ENCODE measurements at regions not wholly inside any gene's neighbourhood (a gene's known extent, or its start where the extent isn't known, plus 50 kb on each side); places are given as distances from the start of the nearest gene placed in this dataset.

DNA sequence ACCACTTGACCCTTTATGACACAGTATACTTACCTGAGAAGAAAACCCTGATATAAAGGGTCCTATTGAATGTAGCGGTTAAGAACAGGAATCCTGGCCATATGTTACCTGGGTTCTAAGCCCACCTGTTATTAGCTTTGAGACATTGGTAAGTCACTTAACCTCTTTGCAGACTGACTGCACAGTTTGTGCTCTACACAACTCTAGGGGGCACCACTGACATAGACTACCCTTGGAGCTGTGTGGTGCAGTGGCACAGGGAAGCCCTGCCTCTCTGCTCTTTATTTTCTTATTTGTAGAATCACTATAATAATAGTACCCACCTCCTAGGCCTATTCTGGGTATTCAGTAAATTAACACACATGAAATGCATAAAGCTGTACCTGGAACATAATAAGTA, 165.6 kb downstream of the C1orf94 start:
- H3K36me3 Mint-ChIP-seq (ENCODE audit: low read depth): no peaks in the 10 kb centered on the region
- no peaks in the 10 kb centered on the region for H3K79me2 ChIP-seq (replicated peaks; ENCODE audit: insufficient read depth)
- no peaks in the 10 kb centered on the region for H4K20me1 ChIP-seq (replicated peaks; ENCODE audit: insufficient read depth)
- no peaks in the 10 kb centered on the region for H3K27me3 ChIP-seq (ENCODE audit: insufficient read depth)
- H3K4me1 ChIP-seq (ENCODE audit: insufficient read depth): no peaks in the 10 kb centered on the region
- H3K27ac Mint-ChIP-seq: no peak overlapping the region
- no peaks in the 10 kb centered on the region for H3K4me1 Mint-ChIP-seq
- H3K27ac ChIP-seq (ENCODE audit: low read depth): no peak overlapping the region
- no peaks in the 10 kb centered on the region for H3K36me3 ChIP-seq (ENCODE audit: insufficient read depth)
- no peak for TF ChIP-seq NANOG (IDR thresholded peaks at IDR 0.05; ENCODE audit: borderline replicate concordance)
- TF ChIP-seq, protein P1, sequence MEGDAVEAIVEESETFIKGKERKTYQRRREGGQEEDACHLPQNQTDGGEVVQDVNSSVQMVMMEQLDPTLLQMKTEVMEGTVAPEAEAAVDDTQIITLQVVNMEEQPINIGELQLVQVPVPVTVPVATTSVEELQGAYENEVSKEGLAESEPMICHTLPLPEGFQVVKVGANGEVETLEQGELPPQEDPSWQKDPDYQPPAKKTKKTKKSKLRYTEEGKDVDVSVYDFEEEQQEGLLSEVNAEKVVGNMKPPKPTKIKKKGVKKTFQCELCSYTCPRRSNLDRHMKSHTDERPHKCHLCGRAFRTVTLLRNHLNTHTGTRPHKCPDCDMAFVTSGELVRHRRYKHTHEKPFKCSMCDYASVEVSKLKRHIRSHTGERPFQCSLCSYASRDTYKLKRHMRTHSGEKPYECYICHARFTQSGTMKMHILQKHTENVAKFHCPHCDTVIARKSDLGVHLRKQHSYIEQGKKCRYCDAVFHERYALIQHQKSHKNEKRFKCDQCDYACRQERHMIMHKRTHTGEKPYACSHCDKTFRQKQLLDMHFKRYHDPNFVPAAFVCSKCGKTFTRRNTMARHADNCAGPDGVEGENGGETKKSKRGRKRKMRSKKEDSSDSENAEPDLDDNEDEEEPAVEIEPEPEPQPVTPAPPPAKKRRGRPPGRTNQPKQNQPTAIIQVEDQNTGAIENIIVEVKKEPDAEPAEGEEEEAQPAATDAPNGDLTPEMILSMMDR (conservative IDR thresholded peaks at IDR 0.05; ENCODE audit: low read depth in 2 of 2): peak; percentile 29 to 61; a peak in 2 of 4 replicates
- no peak overlapping the region for H2AFZ ChIP-seq
- H3K4me2 ChIP-seq: no peak overlapping the region
- ATAC-seq (no peak; the same call in 2 of the 3 replicates), DNase-seq (ENCODE audit: low spot score) (no peak)
- no peaks in the 10 kb centered on the region for H3K9me2 ChIP-seq (ENCODE audit: insufficient read depth)
- no peaks in the 10 kb centered on the region for H3K9me3 Mint-ChIP-seq
- no peak overlapping the region for H3K4me3 Mint-ChIP-seq
- no peak overlapping the region for H3K4me3 ChIP-seq
- no peaks in the 10 kb centered on the region for H3F3A ChIP-seq (replicated peaks; ENCODE audit: low read depth)
- H3K27me3 Mint-ChIP-seq (ENCODE audit: insufficient read depth, low read depth, poor library complexity): peaks cover 1% of the 10 kb centered on the region

DNA sequence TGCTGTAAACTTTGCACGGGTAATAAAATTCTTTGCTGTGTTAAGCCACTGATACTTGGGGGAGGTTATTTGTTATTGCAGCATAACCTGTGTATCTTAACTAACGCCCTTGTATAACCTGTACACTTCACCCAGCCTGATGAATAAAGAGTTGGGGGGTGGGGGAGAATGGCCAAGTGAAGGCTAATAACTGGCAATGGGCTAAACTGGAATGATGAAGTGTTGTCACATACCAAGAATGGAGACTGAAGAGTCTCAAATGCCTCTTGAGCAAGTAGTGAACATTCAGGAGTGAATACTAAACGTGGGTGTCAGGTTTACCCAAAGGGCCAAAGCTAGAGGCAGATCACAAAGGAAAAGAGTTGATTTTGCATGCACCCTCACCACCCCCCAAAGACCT, 169.4 kb downstream of the C1orf94 start:
- Mint-ChIP-seq H3K9me3 (no peaks in the 10 kb centered on the region), H3K4me3 (no peak overlapping the region), H3K36me3 (ENCODE audit: low read depth) (no peaks in the 10 kb centered on the region), H3K27ac (no peak overlapping the region), H3K27me3 (ENCODE audit: insufficient read depth, low read depth, poor library complexity) (no peaks in the 10 kb centered on the region), H3K4me1 (no peaks in the 10 kb centered on the region)
- Histone ChIP-seq H3K79me2 (replicated peaks; ENCODE audit: insufficient read depth) (no peaks in the 10 kb centered on the region), H3K4me1 (ENCODE audit: insufficient read depth) (no peaks in the 10 kb centered on the region), H3K36me3 (ENCODE audit: insufficient read depth) (no peaks in the 10 kb centered on the region), H3K9me2 (ENCODE audit: insufficient read depth) (0 out of 2 replicates have a peak, but pooled peaks cover under 1% of the 10 kb centered on the region), H2AFZ (no peak overlapping the region), H3K27me3 (ENCODE audit: insufficient read depth) (no peaks in the 10 kb centered on the region), H3K4me3 (no peak overlapping the region), H3K27ac (ENCODE audit: low read depth) (no peak overlapping the region), H4K20me1 (replicated peaks; ENCODE audit: insufficient read depth) (no peaks in the 10 kb centered on the region), H3F3A (replicated peaks; ENCODE audit: low read depth) (no peaks in the 10 kb centered on the region), H3K4me2 (no peak overlapping the region)
- TF ChIP-seq, protein P2, sequence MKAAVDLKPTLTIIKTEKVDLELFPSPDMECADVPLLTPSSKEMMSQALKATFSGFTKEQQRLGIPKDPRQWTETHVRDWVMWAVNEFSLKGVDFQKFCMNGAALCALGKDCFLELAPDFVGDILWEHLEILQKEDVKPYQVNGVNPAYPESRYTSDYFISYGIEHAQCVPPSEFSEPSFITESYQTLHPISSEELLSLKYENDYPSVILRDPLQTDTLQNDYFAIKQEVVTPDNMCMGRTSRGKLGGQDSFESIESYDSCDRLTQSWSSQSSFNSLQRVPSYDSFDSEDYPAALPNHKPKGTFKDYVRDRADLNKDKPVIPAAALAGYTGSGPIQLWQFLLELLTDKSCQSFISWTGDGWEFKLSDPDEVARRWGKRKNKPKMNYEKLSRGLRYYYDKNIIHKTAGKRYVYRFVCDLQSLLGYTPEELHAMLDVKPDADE (IDR thresholded peaks at IDR 0.05): no peak
- TF ChIP-seq, protein P3, sequence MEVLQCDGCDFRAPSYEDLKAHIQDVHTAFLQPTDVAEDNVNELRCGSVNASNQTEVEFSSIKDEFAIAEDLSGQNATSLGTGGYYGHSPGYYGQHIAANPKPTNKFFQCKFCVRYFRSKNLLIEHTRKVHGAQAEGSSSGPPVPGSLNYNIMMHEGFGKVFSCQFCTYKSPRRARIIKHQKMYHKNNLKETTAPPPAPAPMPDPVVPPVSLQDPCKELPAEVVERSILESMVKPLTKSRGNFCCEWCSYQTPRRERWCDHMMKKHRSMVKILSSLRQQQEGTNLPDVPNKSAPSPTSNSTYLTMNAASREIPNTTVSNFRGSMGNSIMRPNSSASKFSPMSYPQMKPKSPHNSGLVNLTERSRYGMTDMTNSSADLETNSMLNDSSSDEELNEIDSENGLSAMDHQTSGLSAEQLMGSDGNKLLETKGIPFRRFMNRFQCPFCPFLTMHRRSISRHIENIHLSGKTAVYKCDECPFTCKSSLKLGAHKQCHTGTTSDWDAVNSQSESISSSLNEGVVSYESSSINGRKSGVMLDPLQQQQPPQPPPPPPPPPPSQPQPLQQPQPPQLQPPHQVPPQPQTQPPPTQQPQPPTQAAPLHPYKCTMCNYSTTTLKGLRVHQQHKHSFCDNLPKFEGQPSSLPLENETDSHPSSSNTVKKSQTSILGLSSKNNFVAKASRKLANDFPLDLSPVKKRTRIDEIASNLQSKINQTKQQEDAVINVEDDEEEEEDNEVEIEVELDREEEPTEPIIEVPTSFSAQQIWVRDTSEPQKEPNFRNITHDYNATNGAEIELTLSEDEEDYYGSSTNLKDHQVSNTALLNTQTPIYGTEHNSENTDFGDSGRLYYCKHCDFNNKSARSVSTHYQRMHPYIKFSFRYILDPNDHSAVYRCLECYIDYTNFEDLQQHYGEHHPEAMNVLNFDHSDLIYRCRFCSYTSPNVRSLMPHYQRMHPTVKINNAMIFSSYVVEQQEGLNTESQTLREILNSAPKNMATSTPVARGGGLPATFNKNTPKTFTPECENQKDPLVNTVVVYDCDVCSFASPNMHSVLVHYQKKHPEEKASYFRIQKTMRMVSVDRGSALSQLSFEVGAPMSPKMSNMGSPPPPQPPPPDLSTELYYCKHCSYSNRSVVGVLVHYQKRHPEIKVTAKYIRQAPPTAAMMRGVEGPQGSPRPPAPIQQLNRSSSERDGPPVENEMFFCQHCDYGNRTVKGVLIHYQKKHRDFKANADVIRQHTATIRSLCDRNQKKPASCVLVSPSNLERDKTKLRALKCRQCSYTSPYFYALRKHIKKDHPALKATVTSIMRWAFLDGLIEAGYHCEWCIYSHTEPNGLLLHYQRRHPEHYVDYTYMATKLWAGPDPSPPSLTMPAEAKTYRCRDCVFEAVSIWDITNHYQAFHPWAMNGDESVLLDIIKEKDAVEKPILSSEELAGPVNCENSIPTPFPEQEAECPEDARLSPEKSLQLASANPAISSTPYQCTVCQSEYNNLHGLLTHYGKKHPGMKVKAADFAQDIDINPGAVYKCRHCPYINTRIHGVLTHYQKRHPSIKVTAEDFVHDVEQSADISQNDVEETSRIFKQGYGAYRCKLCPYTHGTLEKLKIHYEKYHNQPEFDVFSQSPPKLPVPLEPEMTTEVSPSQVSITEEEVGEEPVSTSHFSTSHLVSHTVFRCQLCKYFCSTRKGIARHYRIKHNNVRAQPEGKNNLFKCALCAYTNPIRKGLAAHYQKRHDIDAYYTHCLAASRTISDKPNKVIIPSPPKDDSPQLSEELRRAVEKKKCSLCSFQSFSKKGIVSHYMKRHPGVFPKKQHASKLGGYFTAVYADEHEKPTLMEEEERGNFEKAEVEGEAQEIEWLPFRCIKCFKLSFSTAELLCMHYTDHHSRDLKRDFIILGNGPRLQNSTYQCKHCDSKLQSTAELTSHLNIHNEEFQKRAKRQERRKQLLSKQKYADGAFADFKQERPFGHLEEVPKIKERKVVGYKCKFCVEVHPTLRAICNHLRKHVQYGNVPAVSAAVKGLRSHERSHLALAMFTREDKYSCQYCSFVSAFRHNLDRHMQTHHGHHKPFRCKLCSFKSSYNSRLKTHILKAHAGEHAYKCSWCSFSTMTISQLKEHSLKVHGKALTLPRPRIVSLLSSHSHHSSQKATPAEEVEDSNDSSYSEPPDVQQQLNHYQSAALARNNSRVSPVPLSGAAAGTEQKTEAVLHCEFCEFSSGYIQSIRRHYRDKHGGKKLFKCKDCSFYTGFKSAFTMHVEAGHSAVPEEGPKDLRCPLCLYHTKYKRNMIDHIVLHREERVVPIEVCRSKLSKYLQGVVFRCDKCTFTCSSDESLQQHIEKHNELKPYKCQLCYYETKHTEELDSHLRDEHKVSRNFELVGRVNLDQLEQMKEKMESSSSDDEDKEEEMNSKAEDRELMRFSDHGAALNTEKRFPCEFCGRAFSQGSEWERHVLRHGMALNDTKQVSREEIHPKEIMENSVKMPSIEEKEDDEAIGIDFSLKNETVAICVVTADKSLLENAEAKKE (CRISPR knock-in tag; IDR thresholded peaks at IDR 0.05): no peak
- TF ChIP-seq EZH2 (IDR thresholded peaks at IDR 0.05; ENCODE audit: low read depth, unreplicated experiment) (no peak), ZNF331 (CRISPR knock-in tag; IDR thresholded peaks at IDR 0.05; ENCODE audit: low read depth) (no peak), CREB1 (CRISPR knock-in tag; IDR thresholded peaks at IDR 0.05; ENCODE audit: low read depth) (no peak), NANOG (IDR thresholded peaks at IDR 0.05; ENCODE audit: borderline replicate concordance) (no peak), ZNF114 (CRISPR knock-in tag; IDR thresholded peaks at IDR 0.05) (no peak), EZH2phosphoT487 (IDR thresholded peaks at IDR 0.05; ENCODE audit: unreplicated experiment) (no peak), STAT1 (IDR thresholded peaks at IDR 0.05; ENCODE audit: unreplicated experiment) (no peak), POLR2AphosphoS5 (IDR thresholded peaks at IDR 0.05; ENCODE audit: low read depth) (no peak)
- no peak for DNase-seq (ENCODE audit: low spot score)
- ATAC-seq: no peak

All from GM23338 (cell line).